Inflammatory macrophage (primary cell): ENCODE measurements at regions not wholly inside any gene's neighbourhood (a gene's known extent, or its start where the extent isn't known, plus 50 kb on each side); places are given as distances from the start of the nearest gene placed in this dataset.

ENCODE experiments used
- DNase-seq, 2 donors: peaks; one replicate each; pipeline ENCODE4 v3.0.0-alpha.2; 2020 to 2022

GRCh38 chr16:80171746-80172145 lies 369.0 kb upstream of the DYNLRB2 start:
- no peak for DNase-seq

- no peak for DNase-seq
Observed at GRCh38 chr16:80171199-80171598, 369.6 kb upstream of the DYNLRB2 start.

DNA sequence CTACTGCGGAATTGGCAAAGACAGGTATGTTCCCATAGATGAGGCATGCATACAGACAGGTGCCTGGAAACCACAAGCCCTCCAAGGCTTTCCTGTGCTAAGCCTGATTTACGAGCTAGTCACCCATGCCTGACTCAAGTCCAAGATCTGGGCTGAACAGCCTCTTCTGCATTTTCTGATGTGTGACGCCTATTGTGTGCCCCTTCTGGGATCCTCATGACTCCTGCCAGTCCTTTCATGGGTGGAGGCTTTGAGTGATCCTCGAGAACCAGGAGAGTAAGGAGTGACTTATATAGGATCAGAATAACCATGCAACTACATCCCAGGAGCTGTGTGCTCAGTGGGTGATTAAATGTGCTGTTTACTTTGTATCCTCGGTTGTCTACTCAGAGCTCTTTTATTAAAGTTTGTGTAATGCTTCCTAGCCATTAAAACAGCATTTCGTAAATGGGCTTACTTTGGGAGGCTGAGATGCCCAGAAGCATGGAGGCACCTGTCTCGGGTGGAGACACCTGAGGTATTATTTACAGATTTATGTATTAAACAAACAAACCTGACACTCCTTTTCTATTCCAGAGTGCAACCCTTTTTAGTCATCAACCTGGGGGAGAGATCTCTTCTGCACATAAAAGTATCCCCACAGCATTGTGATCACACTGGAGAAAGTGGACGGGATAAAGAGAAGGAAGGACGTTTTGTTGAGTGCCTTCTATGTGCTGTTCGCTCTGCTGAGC lies 373.0 kb upstream of the DYNLRB2 start:
- no peak for DNase-seq

- no peak for DNase-seq
Observed at GRCh38 chr16:80166082-80166481, 374.7 kb upstream of the DYNLRB2 start.

- no peak for DNase-seq
Observed at GRCh38 chr16:80164966-80165550, 375.7 kb upstream of the DYNLRB2 start.

DNA sequence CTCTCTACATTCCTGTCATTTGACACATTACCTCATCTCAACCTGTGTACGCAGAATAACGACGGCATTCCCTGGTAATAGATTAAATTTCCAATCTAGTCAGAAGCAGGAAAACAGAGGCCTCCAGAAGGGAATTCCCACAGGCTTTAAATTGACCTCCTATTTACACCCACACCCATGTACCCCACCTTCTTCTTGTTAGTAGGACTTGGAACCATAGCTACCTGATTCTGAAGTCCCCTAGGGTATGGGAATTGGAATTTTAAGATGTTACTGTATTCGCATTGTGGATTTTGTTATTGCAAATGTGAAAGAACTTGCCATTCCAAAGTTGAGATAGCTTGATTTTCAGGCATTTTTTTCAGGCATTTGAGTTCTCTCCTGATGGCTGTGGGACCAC lies 377.5 kb upstream of the DYNLRB2 start:
- DNase-seq: no peak

DNA sequence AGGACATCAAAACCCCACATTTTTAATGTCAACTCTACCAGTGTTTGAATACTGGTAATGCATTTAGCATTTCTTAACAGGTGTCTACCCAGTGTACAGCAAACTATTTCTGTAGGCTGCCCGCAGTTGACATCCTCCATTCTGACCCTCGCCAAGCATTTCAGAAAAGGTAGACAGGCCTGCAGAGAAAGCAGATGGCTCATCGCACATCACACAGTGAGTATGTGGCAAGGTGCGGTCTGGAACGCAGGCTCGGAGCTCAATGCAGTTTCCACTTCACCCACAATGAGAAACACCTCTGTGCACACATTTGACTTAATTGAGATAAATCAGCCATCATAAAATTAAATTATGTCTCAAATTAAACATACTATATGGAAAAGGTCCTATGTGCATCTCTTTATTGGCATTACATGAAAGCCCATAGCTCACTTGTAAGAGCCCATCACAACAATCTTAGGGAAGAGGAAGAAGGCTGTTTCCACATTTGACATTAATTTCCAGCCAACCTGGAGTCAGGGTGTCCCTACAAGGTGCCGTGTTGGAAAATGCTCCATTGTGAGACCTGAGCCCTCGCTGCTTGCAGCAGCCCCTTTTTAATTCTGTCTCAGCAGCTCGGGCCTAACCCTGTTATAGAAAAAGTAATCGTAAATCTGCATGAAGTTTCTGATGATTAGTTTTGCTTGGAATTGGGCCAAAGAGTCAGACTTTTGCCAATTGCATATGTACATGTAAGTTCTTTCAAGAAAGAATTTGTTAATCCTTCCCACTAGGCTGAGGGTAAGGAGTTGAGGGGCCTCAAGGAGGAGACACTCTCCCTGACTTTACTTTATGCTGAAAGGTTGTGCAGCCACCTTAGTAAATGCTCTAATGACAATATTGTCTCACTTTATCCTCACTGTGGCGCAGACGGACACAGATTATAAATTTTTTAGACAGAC lies 378.7 kb upstream of the DYNLRB2 start:
- no peak for DNase-seq

DNA sequence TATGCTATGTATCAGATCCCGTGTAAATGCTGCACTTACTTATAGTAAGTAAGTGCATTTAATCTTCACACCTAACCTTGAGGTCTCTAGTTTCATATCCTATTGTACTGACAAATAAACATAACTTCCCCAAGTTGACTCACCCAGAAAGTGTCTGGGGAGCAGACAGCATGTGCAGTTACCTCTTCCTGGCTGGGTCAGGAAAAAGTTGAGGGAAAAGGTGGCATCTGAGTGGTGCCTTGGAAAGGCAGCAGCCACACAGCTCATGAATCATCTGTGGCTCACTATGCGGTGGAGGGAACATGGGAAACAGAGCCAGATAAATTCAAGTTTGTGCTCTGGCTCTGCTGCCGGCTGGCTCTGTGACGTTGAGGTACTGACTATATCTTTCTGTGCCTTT lies 382.0 kb upstream of the DYNLRB2 start:
- no peak for DNase-seq

GRCh38 chr16:80151722-80152111 lies 389.1 kb upstream of the DYNLRB2 start:
- DNase-seq: no peak

GRCh38 chr16:80150978-80151721 lies 389.6 kb upstream of the DYNLRB2 start:
- DNase-seq: no peak

GRCh38 chr16:80148826-80149225 lies 392.0 kb upstream of the DYNLRB2 start:
- DNase-seq: no peak

DNA sequence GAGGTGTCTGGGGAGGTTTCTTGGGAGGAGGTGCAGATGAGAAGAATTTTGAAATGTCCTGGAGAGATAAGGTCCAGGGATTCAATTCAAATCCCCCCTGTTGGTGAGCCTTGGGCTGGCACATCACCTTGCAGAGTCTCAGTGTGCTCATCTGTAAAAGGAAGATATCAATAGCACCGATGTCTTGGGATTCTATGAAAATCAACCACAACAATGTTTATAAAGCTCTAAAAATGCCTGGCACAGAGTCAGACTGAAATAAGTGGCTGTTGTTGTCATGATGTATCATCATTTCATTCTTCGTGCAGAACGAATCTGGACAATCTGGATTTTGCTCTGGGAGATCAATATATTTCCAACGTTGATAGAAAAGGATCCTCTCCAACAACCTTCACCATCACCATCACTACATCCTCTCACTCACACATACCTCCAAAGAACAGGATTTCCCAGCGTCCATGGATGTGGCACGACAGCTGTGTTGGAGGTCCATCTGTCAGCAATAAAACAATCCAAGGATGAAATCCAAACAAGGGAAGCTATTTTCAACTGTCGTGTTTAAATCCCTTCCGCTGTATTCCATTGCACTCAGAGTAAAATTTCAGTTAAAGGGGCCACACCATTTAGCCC lies 393.7 kb upstream of the DYNLRB2 start:
- DNase-seq: no peak

- DNase-seq: no peak
Observed at GRCh38 chr16:80144191-80144590, 396.6 kb upstream of the DYNLRB2 start.

DNA sequence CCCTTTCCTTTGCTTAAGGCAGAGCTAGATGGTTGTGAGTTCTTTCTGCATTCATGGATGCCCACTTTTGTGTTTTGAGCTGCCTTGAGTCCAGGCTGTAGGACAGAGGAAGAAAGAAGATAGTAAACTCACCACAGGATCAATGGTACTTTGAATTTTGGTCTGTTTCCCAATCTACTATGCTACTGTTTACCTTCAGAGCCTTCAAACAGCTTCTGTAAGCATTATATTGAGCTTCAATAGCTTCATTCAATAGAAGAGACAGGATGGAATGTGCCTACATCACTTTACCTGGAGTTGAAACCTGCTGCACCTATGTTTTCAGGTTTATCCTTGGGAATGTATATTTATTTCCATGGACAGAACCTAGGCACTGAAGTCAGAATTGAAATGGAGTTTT lies 397.9 kb upstream of the DYNLRB2 start:
- DNase-seq: no peak

DNA sequence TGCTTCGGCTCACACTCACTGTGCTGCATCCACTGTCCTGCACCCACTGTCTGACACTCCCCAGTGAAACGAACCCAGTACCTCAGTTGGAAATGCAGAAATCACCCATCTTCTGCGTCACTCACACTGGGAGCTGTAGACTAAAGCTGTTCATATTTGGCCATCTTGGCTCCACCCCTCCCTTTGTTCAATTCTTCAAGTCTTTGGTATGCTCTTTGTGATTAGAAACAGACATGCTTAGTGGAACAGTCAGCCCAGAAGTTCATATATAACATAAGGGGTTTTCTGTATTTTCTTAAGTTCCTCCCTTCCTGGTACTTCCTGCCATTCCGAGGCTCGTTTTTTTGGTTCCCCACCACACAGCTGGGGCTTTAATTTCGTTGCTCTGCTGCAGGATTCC lies 398.5 kb upstream of the DYNLRB2 start:
- DNase-seq: no peak

- no peak for DNase-seq
Observed at GRCh38 chr16:80129791-80130190, 411.0 kb upstream of the DYNLRB2 start.

GRCh38 chr16:80125677-80126076 lies 415.1 kb upstream of the DYNLRB2 start:
- no peak for DNase-seq

DNA sequence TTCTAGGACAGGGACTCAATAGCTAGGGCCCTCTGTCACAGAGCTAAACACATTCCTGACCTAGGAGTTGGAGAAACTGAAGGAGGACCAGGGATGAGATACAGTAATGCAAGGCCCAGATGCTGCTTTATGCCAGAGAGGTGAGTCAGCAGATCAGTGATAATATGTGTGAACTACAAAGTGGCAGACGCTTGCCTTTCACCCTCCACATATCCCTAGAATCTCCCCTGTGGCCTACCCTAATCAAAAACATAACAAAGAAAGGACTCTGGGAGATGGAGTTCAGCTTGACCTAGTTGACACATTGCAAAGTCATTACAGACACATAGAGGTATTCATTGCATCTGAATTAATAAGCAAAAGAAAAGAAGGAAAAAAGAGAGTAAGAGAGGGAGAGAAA lies 417.6 kb upstream of the DYNLRB2 start:
- no peak for DNase-seq

DNA sequence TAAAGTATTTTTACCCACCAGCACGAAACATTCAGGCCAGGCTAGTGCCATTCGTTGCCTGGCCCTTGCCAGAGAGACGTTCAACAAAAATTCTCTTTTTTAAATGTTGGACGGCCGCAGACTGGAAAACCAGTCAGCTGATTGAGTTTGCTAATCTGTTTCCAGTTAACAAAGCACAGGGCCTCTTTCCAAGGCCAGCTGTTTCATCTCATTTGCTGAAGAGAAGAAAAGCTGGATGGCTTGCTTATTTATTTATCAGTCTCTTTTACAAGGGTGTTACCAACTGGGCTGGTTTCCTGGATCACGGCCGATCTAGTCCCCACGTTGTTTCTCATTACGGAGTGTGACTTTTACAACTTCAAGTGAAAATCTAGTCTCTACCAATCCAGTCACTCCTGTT lies 418.7 kb upstream of the DYNLRB2 start:
- no peak for DNase-seq

DNA sequence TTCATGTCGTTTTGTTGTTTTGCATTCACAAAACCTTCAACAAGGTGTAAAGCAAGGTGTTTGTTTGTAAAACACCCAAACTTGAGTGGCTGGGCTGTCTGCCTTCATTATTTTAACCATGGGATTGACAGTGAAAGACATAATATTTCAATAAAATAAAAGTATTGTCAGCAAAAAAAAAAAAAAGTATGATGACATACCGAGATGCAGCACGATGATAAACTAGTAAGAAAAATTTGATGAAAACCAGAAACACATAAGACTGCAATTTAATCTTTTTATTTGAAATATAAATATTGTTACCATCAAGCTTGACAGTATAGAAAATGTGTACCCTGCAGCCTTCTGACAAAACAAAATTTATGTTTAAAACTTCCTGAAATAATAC lies 419.3 kb upstream of the DYNLRB2 start:
- DNase-seq: no peak

- no peak for DNase-seq
Observed at GRCh38 chr16:80120899-80121521, 419.8 kb upstream of the DYNLRB2 start.

- no peak for DNase-seq
Observed at GRCh38 chr16:80117556-80118130, 423.1 kb upstream of the DYNLRB2 start.
